ENCODE measurements at regions not wholly inside any gene's neighbourhood (a gene's known extent, or its start where the extent isn't known, plus 50 kb on each side); places are given as distances from the start of the nearest gene placed in this dataset.

GRCh38 chr6:113281014-113281413 lies 576.1 kb upstream of the MARCKS start:
- no peak for ATAC-seq
- intact Hi-C loops (cut with DNase I), result no loop called here
- Histone ChIP-seq H3K27ac (no peak overlapping the region), H3K4me3 (no peak overlapping the region), H3K27me3 (no peaks in the 10 kb centered on the region), H3K9me3 (peaks cover 0 to 9% (median 0%) of the 10 kb centered on the region in 11 donors), H3K4me1 (peaks cover 0 to 4% (median 0%) of the 10 kb centered on the region in 9 donors), H3K36me3 (no peaks in the 10 kb centered on the region)
- no peak for DNase-seq
- TF ChIP-seq CTCF (IDR thresholded peaks at IDR 0.05), result no peak

GRCh38 chr6:113281431-113281830 lies 575.7 kb upstream of the MARCKS start:
- Histone ChIP-seq H3K36me3 (no peaks in the 10 kb centered on the region), H3K4me3 (no peak overlapping the region), H3K9me3 (peaks cover 0 to 13% (median 3%) of the 10 kb centered on the region in 11 donors), H3K4me1 (peaks cover 0 to 4% (median 0%) of the 10 kb centered on the region in 9 donors), H3K27ac (no peak overlapping the region), H3K27me3 (no peaks in the 10 kb centered on the region)
- ATAC-seq (no peak), DNase-seq (no peak)
- intact Hi-C loops (cut with DNase I), result no loop called here
- no peak for TF ChIP-seq CTCF (IDR thresholded peaks at IDR 0.05)
- WGBS, 2 donors, result 76 to 77% methylated on average over 1 of the region's 1 CpG

GRCh38 chr6:113287396-113287795 lies 569.7 kb upstream of the MARCKS start:
- Histone ChIP-seq H3K27me3 (no peaks in the 10 kb centered on the region), H3K4me1 (no peaks in the 10 kb centered on the region), H3K4me3 (no peak overlapping the region), H3K36me3 (no peaks in the 10 kb centered on the region), H3K27ac (no peak overlapping the region), H3K9me3 (peaks cover 0 to 20% (median 4%) of the 10 kb centered on the region in 11 donors)
- no peak for ATAC-seq
- no peak for DNase-seq
- intact Hi-C loops (cut with DNase I), result no loop called here
- no peak for TF ChIP-seq CTCF (IDR thresholded peaks at IDR 0.05)
- 95 to 96% methylated on average over 2 of the region's 2 CpGs for WGBS, 2 donors

- Histone ChIP-seq H3K4me3 (no peak overlapping the region), H3K27me3 (no peaks in the 10 kb centered on the region), H3K4me1 (peaks cover 0 to 5% (median 0%) of the 10 kb centered on the region in 9 donors), H3K9me3 (peaks cover 0 to 20% (median 4%) of the 10 kb centered on the region in 11 donors), H3K36me3 (no peaks in the 10 kb centered on the region), H3K27ac (no peak overlapping the region)
- no peak for TF ChIP-seq CTCF (IDR thresholded peaks at IDR 0.05)
- 94% methylated on average over 1 of the region's 1 CpG for WGBS, 2 donors
- DNase-seq, result no peak
- intact Hi-C loops (cut with DNase I), result no loop called here
- ATAC-seq, result no peak
Observed at GRCh38 chr6:113288409-113288808, 568.7 kb upstream of the MARCKS start.
